Loucy (cell line): ENCODE measurements at regions not wholly inside any gene's neighbourhood (a gene's known extent, or its start where the extent isn't known, plus 50 kb on each side); places are given as distances from the start of the nearest gene placed in this dataset.

Experiments
- H2AFZ ChIP-seq: fragments of 200-600 bp; sonication (generic); 2 replicates; pipeline ENCODE4 v1.6.0; 2016; ENCODE audit warnings: antibody characterized with exemption, mild to moderate bottlenecking, low read length, moderate library complexity
- H3F3A ChIP-seq: fragments of 200-600 bp; 2 replicates; pipeline ENCODE4 v1.6.0; 2016; ENCODE audit warnings: antibody characterized with exemption, low read depth, mild to moderate bottlenecking
- H3K27me3 ChIP-seq: fragments of 200-600 bp; sonication (generic); 2 replicates; pipeline ENCODE4 v1.6.1; 2014; ENCODE audit warnings: low read length, mild to moderate bottlenecking; ENCODE audit not compliant: insufficient read depth, poor library complexity, severe bottlenecking
- H3K36me3 ChIP-seq: fragments of 200-600 bp; sonication (generic); 2 replicates; pipeline ENCODE4 v1.6.1; 2016; ENCODE audit warnings: low read length; ENCODE audit not compliant: insufficient read depth
- H3K4me1 ChIP-seq: fragments of 200-600 bp; sonication (generic); 2 replicates; pipeline ENCODE4 v1.5.1; 2014; ENCODE audit warnings: low read length, mild to moderate bottlenecking; ENCODE audit not compliant: insufficient read depth, poor library complexity, severe bottlenecking
- H3K4me2 ChIP-seq: fragments of 200-600 bp; sonication (generic); 2 replicates; pipeline ENCODE4 v1.6.0; 2014; ENCODE audit warnings: antibody characterized with exemption, low read length, low read depth, mild to moderate bottlenecking; ENCODE audit not compliant: poor library complexity, severe bottlenecking
- H3K4me3 ChIP-seq: fragments of 200-600 bp; sonication (generic); 2 replicates; pipeline ENCODE4 v1.5.1; 2014; ENCODE audit warnings: low read length, mild to moderate bottlenecking, mixed read lengths; ENCODE audit not compliant: poor library complexity, severe bottlenecking
- H3K79me2 ChIP-seq: fragments of 200-600 bp; sonication (generic); 2 replicates; pipeline ENCODE4 v1.6.1; 2014; ENCODE audit warnings: low read length; ENCODE audit not compliant: insufficient read depth
- H3K9ac ChIP-seq: fragments of 200-600 bp; sonication (generic); 2 replicates; pipeline ENCODE4 v1.6.0; 2014; ENCODE audit warnings: mild to moderate bottlenecking, low read depth, low read length, moderate library complexity; ENCODE audit not compliant: poor library complexity, severe bottlenecking
- H3K9me2 ChIP-seq: fragments of 200-600 bp; sonication (generic); replicated peaks from 2 replicates; pipeline ENCODE4 v1.6.1; 2016; ENCODE audit warnings: low read depth, low read length, mixed read lengths
- H3K9me3 ChIP-seq: fragments of 200-600 bp; sonication (generic); 2 replicates; pipeline ENCODE4 v1.6.1; 2014; ENCODE audit warnings: mild to moderate bottlenecking, antibody characterized with exemption, low read length, low read depth; ENCODE audit not compliant: insufficient read depth
- H4K20me1 ChIP-seq: fragments of 200-600 bp; sonication (generic); 2 replicates; pipeline ENCODE4 v1.6.0; 2014; ENCODE audit warnings: antibody characterized with exemption, low read length, mild to moderate bottlenecking; ENCODE audit not compliant: insufficient read depth, poor library complexity, severe bottlenecking
- CTCF ChIP-seq: fragments of 200-600 bp; sonication (generic); conservative IDR thresholded peaks from 2 replicates; pipeline ENCODE4 v1.5.1; 2014; ENCODE audit warnings: mild to moderate bottlenecking, antibody characterized with exemption, low read length
- EZH2phosphoT487 ChIP-seq: fragments of 200-600 bp; IDR thresholded peaks from 2 replicates; pipeline ENCODE4 v1.6.1; 2018; ENCODE audit warnings: antibody characterized with exemption, mild to moderate bottlenecking, moderate library complexity, borderline replicate concordance

- H3K9me2 ChIP-seq, result no peaks in the 10 kb centered on the region
- no peaks in the 10 kb centered on the region for H3K36me3 ChIP-seq
- H3K4me3 ChIP-seq, result no peak overlapping the region
- H3K9ac ChIP-seq, result no peak overlapping the region
- no peaks in the 10 kb centered on the region for H3K27me3 ChIP-seq
- H2AFZ ChIP-seq, result no peak overlapping the region
- H3F3A ChIP-seq, result no peaks in the 10 kb centered on the region
- H3K4me1 ChIP-seq, result no peaks in the 10 kb centered on the region
- no peak overlapping the region for H3K4me2 ChIP-seq
- no peaks in the 10 kb centered on the region for H3K79me2 ChIP-seq
- no peaks in the 10 kb centered on the region for H3K9me3 ChIP-seq
- no peaks in the 10 kb centered on the region for H4K20me1 ChIP-seq
- no peak for TF ChIP-seq CTCF
- TF ChIP-seq EZH2phosphoT487, result no peak
Measured at GRCh38 chr3:176041812-176042211, 1155.5 kb downstream of the TBL1XR1 start.

- no peaks in the 10 kb centered on the region for H3K79me2 ChIP-seq
- H3K4me2 ChIP-seq, result no peak overlapping the region
- H2AFZ ChIP-seq, result no peak overlapping the region
- no peaks in the 10 kb centered on the region for H3K9me2 ChIP-seq
- TF ChIP-seq EZH2phosphoT487, result no peak
- no peak for TF ChIP-seq CTCF
- no peaks in the 10 kb centered on the region for H3K4me1 ChIP-seq
- H3K9ac ChIP-seq, result no peak overlapping the region
- no peaks in the 10 kb centered on the region for H4K20me1 ChIP-seq
- H3F3A ChIP-seq, result no peaks in the 10 kb centered on the region
- no peaks in the 10 kb centered on the region for H3K9me3 ChIP-seq
- no peaks in the 10 kb centered on the region for H3K36me3 ChIP-seq
- no peaks in the 10 kb centered on the region for H3K27me3 ChIP-seq
- H3K4me3 ChIP-seq, result no peak overlapping the region
Measured at GRCh38 chr3:176041185-176041584, 1156.1 kb downstream of the TBL1XR1 start.

- no peak overlapping the region for H2AFZ ChIP-seq
- no peaks in the 10 kb centered on the region for H3K4me1 ChIP-seq
- H3K9ac ChIP-seq, result no peak overlapping the region
- no peaks in the 10 kb centered on the region for H3K36me3 ChIP-seq
- no peak overlapping the region for H3K4me3 ChIP-seq
- no peaks in the 10 kb centered on the region for H3K79me2 ChIP-seq
- TF ChIP-seq EZH2phosphoT487, result no peak
- TF ChIP-seq CTCF, result no peak
- H4K20me1 ChIP-seq, result no peaks in the 10 kb centered on the region
- no peaks in the 10 kb centered on the region for H3K27me3 ChIP-seq
- H3K9me2 ChIP-seq, result no peaks in the 10 kb centered on the region
- H3F3A ChIP-seq, result no peaks in the 10 kb centered on the region
- no peaks in the 10 kb centered on the region for H3K9me3 ChIP-seq
- H3K4me2 ChIP-seq, result no peak overlapping the region
Measured at GRCh38 chr3:176037636-176038035, 1159.6 kb downstream of the TBL1XR1 start.
